ENCODE measurements at regions not wholly inside any gene's neighbourhood (a gene's known extent, or its start where the extent isn't known, plus 50 kb on each side); places are given as distances from the start of the nearest gene placed in this dataset.

GRCh38 chr14:26199590-26200370 lies 398.1 kb downstream of the NOVA1 start:
- no peaks in the 10 kb centered on the region for H3K4me1 ChIP-seq (ENCODE audit: control insufficient read depth, low read depth, low read length)
- H3K4me3 ChIP-seq (ENCODE audit: low read length), result no peak overlapping the region
- peaks cover 13% of the 10 kb centered on the region for H3K27me3 ChIP-seq (ENCODE audit: control insufficient read depth, insufficient read depth, low read length)
- H3K36me3 ChIP-seq (ENCODE audit: control insufficient read depth, low read depth, low read length), result no peaks in the 10 kb centered on the region
- no peak overlapping the region for H3K27ac ChIP-seq (ENCODE audit: low read length)
- no peak overlapping the region for H3K9ac ChIP-seq (ENCODE audit: low read length)
- no peaks in the 10 kb centered on the region for H3K9me3 ChIP-seq (ENCODE audit: control insufficient read depth, low read depth, low read length)

- Histone ChIP-seq H3K9ac (ENCODE audit: low read length) (no peak overlapping the region), H3K4me3 (ENCODE audit: low read length) (no peak overlapping the region), H3K27me3 (ENCODE audit: control insufficient read depth, insufficient read depth, low read length) (peaks cover 7% of the 10 kb centered on the region), H3K4me1 (ENCODE audit: control insufficient read depth, low read depth, low read length) (no peaks in the 10 kb centered on the region), H3K27ac (ENCODE audit: low read length) (no peak overlapping the region), H3K9me3 (ENCODE audit: control insufficient read depth, low read depth, low read length) (no peaks in the 10 kb centered on the region), H3K36me3 (ENCODE audit: control insufficient read depth, low read depth, low read length) (no peaks in the 10 kb centered on the region)
Measured at GRCh38 chr14:26199096-26199495, 398.7 kb downstream of the NOVA1 start.

- no peaks in the 10 kb centered on the region for H3K36me3 ChIP-seq (ENCODE audit: control insufficient read depth, low read depth, low read length)
- H3K9me3 ChIP-seq (ENCODE audit: control insufficient read depth, low read depth, low read length), result no peaks in the 10 kb centered on the region
Measured at GRCh38 chr14:26194816-26195215, 403.0 kb downstream of the NOVA1 start.

GRCh38 chr14:26191671-26192070 lies 406.2 kb downstream of the NOVA1 start:
- no peak overlapping the region for H3K4me3 ChIP-seq (ENCODE audit: low read length)
- H3K9ac ChIP-seq (ENCODE audit: low read length), result no peak overlapping the region
- H3K27ac ChIP-seq (ENCODE audit: low read length), result no peak overlapping the region
- no peaks in the 10 kb centered on the region for H3K4me1 ChIP-seq (ENCODE audit: control insufficient read depth, low read depth, low read length)
- H3K9me3 ChIP-seq (ENCODE audit: control insufficient read depth, low read depth, low read length), result no peaks in the 10 kb centered on the region
- H3K36me3 ChIP-seq (ENCODE audit: control insufficient read depth, low read depth, low read length), result no peaks in the 10 kb centered on the region
- H3K27me3 ChIP-seq (ENCODE audit: control insufficient read depth, insufficient read depth, low read length), result no peaks in the 10 kb centered on the region

More at GRCh38 chr14:26194816-26195215, 403.0 kb downstream of the NOVA1 start:
- Histone ChIP-seq H3K27me3 (ENCODE audit: control insufficient read depth, insufficient read depth, low read length) (no peaks in the 10 kb centered on the region), H3K9ac (ENCODE audit: low read length) (no peak overlapping the region), H3K27ac (ENCODE audit: low read length) (no peak overlapping the region), H3K4me3 (ENCODE audit: low read length) (no peak overlapping the region), H3K4me1 (ENCODE audit: control insufficient read depth, low read depth, low read length) (no peaks in the 10 kb centered on the region)

- no peak overlapping the region for H3K27ac ChIP-seq (ENCODE audit: low read length)
- H3K9me3 ChIP-seq (ENCODE audit: control insufficient read depth, low read depth, low read length), result no peaks in the 10 kb centered on the region
Measured at GRCh38 chr14:26191123-26191522, 406.7 kb downstream of the NOVA1 start.

GRCh38 chr14:26190646-26191045 lies 407.2 kb downstream of the NOVA1 start:
- H3K27me3 ChIP-seq (ENCODE audit: control insufficient read depth, insufficient read depth, low read length), result no peaks in the 10 kb centered on the region
- no peak overlapping the region for H3K4me3 ChIP-seq (ENCODE audit: low read length)
- no peak overlapping the region for H3K9ac ChIP-seq (ENCODE audit: low read length)
- no peaks in the 10 kb centered on the region for H3K36me3 ChIP-seq (ENCODE audit: control insufficient read depth, low read depth, low read length)
- no peaks in the 10 kb centered on the region for H3K9me3 ChIP-seq (ENCODE audit: control insufficient read depth, low read depth, low read length)
- H3K4me1 ChIP-seq (ENCODE audit: control insufficient read depth, low read depth, low read length), result no peaks in the 10 kb centered on the region
- no peak overlapping the region for H3K27ac ChIP-seq (ENCODE audit: low read length)

More at GRCh38 chr14:26191123-26191522, 406.7 kb downstream of the NOVA1 start:
- Histone ChIP-seq H3K9ac (ENCODE audit: low read length) (no peak overlapping the region), H3K4me1 (ENCODE audit: control insufficient read depth, low read depth, low read length) (no peaks in the 10 kb centered on the region), H3K4me3 (ENCODE audit: low read length) (no peak overlapping the region), H3K36me3 (ENCODE audit: control insufficient read depth, low read depth, low read length) (no peaks in the 10 kb centered on the region), H3K27me3 (ENCODE audit: control insufficient read depth, insufficient read depth, low read length) (no peaks in the 10 kb centered on the region)

DNA sequence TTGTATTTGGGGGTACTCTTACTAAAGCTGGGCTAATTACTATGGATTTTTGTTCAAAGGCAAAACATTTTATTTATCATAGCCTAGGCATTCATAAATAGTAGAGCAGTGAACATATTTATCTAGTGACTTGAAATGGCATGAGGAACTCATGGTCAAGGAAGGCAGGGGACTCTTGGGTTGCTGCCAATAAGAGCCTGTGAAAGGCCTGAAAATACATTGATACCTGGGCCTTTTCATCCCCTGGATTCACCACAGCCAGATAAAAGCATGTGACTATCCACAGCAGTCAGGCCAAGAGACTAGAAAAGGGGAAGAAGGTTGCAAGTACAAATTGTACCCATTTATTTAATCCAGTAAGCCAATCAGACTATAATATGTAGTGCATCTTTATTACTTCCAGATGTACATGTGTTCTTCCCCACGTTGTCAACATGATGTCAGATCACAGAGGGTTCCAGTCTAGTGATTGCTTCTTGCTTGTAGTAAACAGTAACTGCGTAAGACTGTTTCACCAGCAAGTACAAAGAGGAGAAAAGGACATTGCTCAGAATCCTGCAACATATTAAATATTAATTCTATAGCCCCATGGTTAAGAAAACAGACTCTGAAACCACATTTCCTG lies 409.7 kb downstream of the NOVA1 start:
- no peak overlapping the region for H3K27ac ChIP-seq (ENCODE audit: low read length)
- no peaks in the 10 kb centered on the region for H3K36me3 ChIP-seq (ENCODE audit: control insufficient read depth, low read depth, low read length)
- no peak overlapping the region for H3K9ac ChIP-seq (ENCODE audit: low read length)
- H3K27me3 ChIP-seq (ENCODE audit: control insufficient read depth, insufficient read depth, low read length), result no peaks in the 10 kb centered on the region
- H3K9me3 ChIP-seq (ENCODE audit: control insufficient read depth, low read depth, low read length), result no peaks in the 10 kb centered on the region
- H3K4me3 ChIP-seq (ENCODE audit: low read length), result no peak overlapping the region
- no peaks in the 10 kb centered on the region for H3K4me1 ChIP-seq (ENCODE audit: control insufficient read depth, low read depth, low read length)

- H3K27me3 ChIP-seq (ENCODE audit: control insufficient read depth, insufficient read depth, low read length), result no peaks in the 10 kb centered on the region
- H3K36me3 ChIP-seq (ENCODE audit: control insufficient read depth, low read depth, low read length), result no peaks in the 10 kb centered on the region
- no peaks in the 10 kb centered on the region for H3K9me3 ChIP-seq (ENCODE audit: control insufficient read depth, low read depth, low read length)
- H3K4me3 ChIP-seq (ENCODE audit: low read length), result no peak overlapping the region
- no peak overlapping the region for H3K9ac ChIP-seq (ENCODE audit: low read length)
- H3K4me1 ChIP-seq (ENCODE audit: control insufficient read depth, low read depth, low read length), result no peaks in the 10 kb centered on the region
- H3K27ac ChIP-seq (ENCODE audit: low read length), result no peak overlapping the region
Measured at GRCh38 chr14:26180221-26180620, 417.6 kb downstream of the NOVA1 start.

DNA sequence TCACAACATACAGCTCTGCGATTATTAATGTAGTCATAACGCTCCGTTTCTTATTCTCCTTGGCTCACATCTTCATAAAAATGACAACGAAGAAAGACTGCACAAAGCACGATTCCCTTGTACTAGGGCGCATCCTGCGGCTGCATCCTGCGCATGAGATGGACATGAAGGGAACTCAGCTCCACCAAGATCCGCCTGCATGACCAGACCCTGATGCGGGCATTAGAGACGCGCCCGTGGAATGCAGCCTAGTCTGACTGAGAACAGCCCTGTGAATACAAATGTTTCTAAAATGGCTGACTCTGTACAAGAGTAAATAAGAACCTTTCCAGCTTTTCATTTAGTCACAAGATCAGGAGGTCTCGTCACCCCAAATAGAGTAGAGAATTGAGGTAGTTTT lies 422.2 kb downstream of the NOVA1 start:
- no peaks in the 10 kb centered on the region for H3K4me1 ChIP-seq (ENCODE audit: control insufficient read depth, low read depth, low read length)
- H3K9ac ChIP-seq (ENCODE audit: low read length), result no peak overlapping the region
- H3K9me3 ChIP-seq (ENCODE audit: control insufficient read depth, low read depth, low read length), result no peaks in the 10 kb centered on the region
- no peaks in the 10 kb centered on the region for H3K36me3 ChIP-seq (ENCODE audit: control insufficient read depth, low read depth, low read length)
- H3K27me3 ChIP-seq (ENCODE audit: control insufficient read depth, insufficient read depth, low read length), result no peaks in the 10 kb centered on the region
- H3K27ac ChIP-seq (ENCODE audit: low read length), result no peak overlapping the region
- no peak overlapping the region for H3K4me3 ChIP-seq (ENCODE audit: low read length)

GRCh38 chr14:26174395-26174794 lies 423.4 kb downstream of the NOVA1 start:
- no peaks in the 10 kb centered on the region for H3K4me1 ChIP-seq (ENCODE audit: control insufficient read depth, low read depth, low read length)
- no peaks in the 10 kb centered on the region for H3K9me3 ChIP-seq (ENCODE audit: control insufficient read depth, low read depth, low read length)
- H3K4me3 ChIP-seq (ENCODE audit: low read length), result no peak overlapping the region
- H3K9ac ChIP-seq (ENCODE audit: low read length), result no peak overlapping the region
- no peak overlapping the region for H3K27ac ChIP-seq (ENCODE audit: low read length)
- no peaks in the 10 kb centered on the region for H3K36me3 ChIP-seq (ENCODE audit: control insufficient read depth, low read depth, low read length)
- H3K27me3 ChIP-seq (ENCODE audit: control insufficient read depth, insufficient read depth, low read length), result no peaks in the 10 kb centered on the region

DNA sequence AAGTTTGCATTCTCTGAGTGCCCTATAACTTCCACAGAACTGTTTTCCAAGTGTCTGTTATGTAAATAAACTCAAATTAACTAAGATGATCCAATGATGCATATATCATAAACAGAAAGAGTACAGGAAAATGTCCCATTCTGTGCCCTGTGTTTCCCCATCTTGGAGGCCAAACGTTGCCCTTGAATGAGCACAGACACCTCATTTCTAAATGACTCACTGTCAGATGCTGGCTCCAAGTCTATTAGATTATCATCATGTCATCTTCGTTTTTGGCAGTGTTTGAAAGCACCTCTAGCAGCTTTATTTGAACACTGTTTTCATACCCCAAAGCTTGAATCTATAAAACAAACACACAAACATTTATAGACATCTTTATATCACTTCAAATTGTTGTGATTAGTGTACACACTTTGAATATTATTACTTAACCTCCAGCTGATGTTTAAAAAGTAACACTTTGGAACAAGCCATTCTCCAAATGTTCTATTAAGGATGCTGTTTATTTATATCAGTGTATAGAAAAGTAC lies 424.2 kb downstream of the NOVA1 start:
- Histone ChIP-seq H3K9ac (ENCODE audit: low read length) (no peak overlapping the region), H3K4me3 (ENCODE audit: low read length) (no peak overlapping the region), H3K27ac (ENCODE audit: low read length) (no peak overlapping the region), H3K4me1 (ENCODE audit: control insufficient read depth, low read depth, low read length) (no peaks in the 10 kb centered on the region), H3K27me3 (ENCODE audit: control insufficient read depth, insufficient read depth, low read length) (no peaks in the 10 kb centered on the region), H3K9me3 (ENCODE audit: control insufficient read depth, low read depth, low read length) (no peaks in the 10 kb centered on the region), H3K36me3 (ENCODE audit: control insufficient read depth, low read depth, low read length) (no peaks in the 10 kb centered on the region)

DNA sequence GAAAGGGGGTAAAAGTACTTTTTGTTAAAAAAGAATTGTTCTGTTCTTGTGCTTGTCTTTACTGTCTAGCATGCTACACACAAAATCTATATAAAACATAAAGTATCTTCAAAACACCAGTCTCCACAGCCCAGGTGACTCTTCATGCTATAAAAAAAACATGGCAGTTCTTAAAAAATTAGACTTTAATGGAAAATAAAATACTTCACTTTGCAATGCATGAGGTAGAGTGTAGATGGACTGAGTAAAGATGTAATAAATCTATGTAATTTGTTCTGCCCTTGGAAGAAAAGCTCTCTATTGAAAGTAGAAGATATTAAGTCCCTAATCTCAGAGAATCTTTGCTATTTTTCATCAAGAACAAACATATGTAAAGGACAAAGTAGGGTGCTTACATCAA lies 425.4 kb downstream of the NOVA1 start:
- no peak overlapping the region for H3K4me3 ChIP-seq (ENCODE audit: low read length)
- H3K36me3 ChIP-seq (ENCODE audit: control insufficient read depth, low read depth, low read length), result no peaks in the 10 kb centered on the region
- no peaks in the 10 kb centered on the region for H3K4me1 ChIP-seq (ENCODE audit: control insufficient read depth, low read depth, low read length)
- H3K9ac ChIP-seq (ENCODE audit: low read length), result no peak overlapping the region
- H3K27ac ChIP-seq (ENCODE audit: low read length), result no peak overlapping the region
- no peaks in the 10 kb centered on the region for H3K27me3 ChIP-seq (ENCODE audit: control insufficient read depth, insufficient read depth, low read length)
- no peaks in the 10 kb centered on the region for H3K9me3 ChIP-seq (ENCODE audit: control insufficient read depth, low read depth, low read length)
